ENCODE measurements at regions not wholly inside any gene's neighbourhood (a gene's known extent, or its start where the extent isn't known, plus 50 kb on each side); places are given as distances from the start of the nearest gene placed in this dataset.

DNA sequence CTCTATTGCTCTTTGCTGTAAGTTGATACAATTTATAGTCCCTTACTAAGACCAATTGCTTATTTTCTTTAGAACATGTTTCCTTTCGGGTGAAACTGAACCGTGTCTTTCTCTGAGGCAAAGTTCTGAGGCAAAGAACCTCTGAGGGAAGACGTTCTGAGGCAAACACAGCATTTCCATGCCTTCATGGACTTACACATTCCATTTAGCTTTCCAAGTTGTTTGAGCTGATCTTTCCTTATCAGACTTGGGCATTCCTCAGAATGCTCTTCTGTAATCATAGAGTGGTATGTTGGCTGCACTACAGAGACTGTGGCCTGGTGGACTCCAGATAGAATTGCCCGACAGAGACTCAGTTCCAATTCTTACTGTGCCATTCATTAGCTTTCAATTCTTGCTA is 579.1 kb downstream of the KCTD12 start:
- TF ChIP-seq POLR2AphosphoS5 (IDR thresholded peaks at IDR 0.05; ENCODE audit: borderline replicate concordance, low read depth, low read length) (no peak), EZH2 (IDR thresholded peaks at IDR 0.05) (no peak), FOXP2 (optimal IDR thresholded peaks at IDR 0.05; ENCODE audit: control extremely low read depth, extremely low read length, insufficient read depth) (no peak)
